Endodermal cell (in vitro differentiated cells): ENCODE measurements at regions not wholly inside any gene's neighbourhood (a gene's known extent, or its start where the extent isn't known, plus 50 kb on each side); places are given as distances from the start of the nearest gene placed in this dataset.

Experiments used
- DNase-seq: peaks from one replicate; pipeline ENCODE4 v3.0.0-alpha.2; 2017
- H3K27ac ChIP-seq: 2 replicates; pipeline ENCODE4 v1.5.1; 2013; ENCODE audit warnings: mild to moderate bottlenecking, low read depth, low read length, moderate library complexity
- H3K27me3 ChIP-seq: 2 replicates; pipeline ENCODE4 v1.6.1; 2013; ENCODE audit warnings: mild to moderate bottlenecking, low read length, moderate library complexity; ENCODE audit not compliant: insufficient read depth, control insufficient read depth, poor library complexity, severe bottlenecking
- H3K36me3 ChIP-seq: 2 replicates; pipeline ENCODE4 v1.7.0; 2013; ENCODE audit warnings: mild to moderate bottlenecking, low read length, moderate library complexity; ENCODE audit not compliant: control insufficient read depth, insufficient read depth
- H3K4me1 ChIP-seq: one replicate; pipeline ENCODE4 v1.7.0; 2013; ENCODE audit warnings: low read length; ENCODE audit not compliant: control insufficient read depth, insufficient read depth
- H3K4me3 ChIP-seq: 2 replicates; pipeline ENCODE4 v1.5.1; 2013; ENCODE audit warnings: mild to moderate bottlenecking, low read length, moderate library complexity
- H3K9ac ChIP-seq: 2 replicates; pipeline ENCODE4 v1.6.1; 2013; ENCODE audit warnings: mild to moderate bottlenecking, low read length, moderate library complexity; ENCODE audit not compliant: poor library complexity, severe bottlenecking; ENCODE audit errors: extremely low read depth
- H3K9me3 ChIP-seq: 2 replicates; pipeline ENCODE4 v1.6.1; 2013; ENCODE audit warnings: mild to moderate bottlenecking, low read length, moderate library complexity; ENCODE audit not compliant: control insufficient read depth
- H3K27ac Mint-ChIP-seq: 2 replicates; pipeline ENCODE4 v1.8.0; 2020; ENCODE audit warnings: mixed read lengths
- H3K27me3 Mint-ChIP-seq: 2 replicates; pipeline ENCODE4 v1.8.0; 2021; ENCODE audit warnings: mild to moderate bottlenecking, mixed read lengths; ENCODE audit not compliant: insufficient read depth
- H3K36me3 Mint-ChIP-seq: 2 replicates; pipeline ENCODE4 v1.8.0; 2020; ENCODE audit warnings: low read depth, mixed read lengths
- H3K4me1 Mint-ChIP-seq: 2 replicates; pipeline ENCODE4 v1.8.0; 2020; ENCODE audit warnings: mixed read lengths
- H3K4me3 Mint-ChIP-seq: 2 replicates; pipeline ENCODE4 v1.8.0; 2020; ENCODE audit warnings: mild to moderate bottlenecking, moderate library complexity, mixed read lengths
- H3K9me3 Mint-ChIP-seq: 2 replicates; pipeline ENCODE4 v1.8.0; 2020; ENCODE audit warnings: mild to moderate bottlenecking, mixed read lengths
- WGBS, 2 experiments: methylation state at CpG; one replicate each; pipeline versions ENCODE4 v1.1.5 to v1.1.7; 2013; ENCODE audit warnings: missing lambda C conversion rate in 2 of 2, mixed read lengths in 1 of 2; ENCODE audit not compliant: insufficient coverage in 1 of 2, insufficient read length in 1 of 2; 5-methylcytosine and 5-hydroxymethylcytosine counted together
- TF ChIP-seq, protein P1 (sequence below): fragments of 200-600 bp; sonication (generic); conservative IDR thresholded peaks from 2 replicates; pipeline ENCODE4 v1.5.0; 2021; ENCODE audit warnings: antibody characterized with exemption, mild to moderate bottlenecking

DNA sequence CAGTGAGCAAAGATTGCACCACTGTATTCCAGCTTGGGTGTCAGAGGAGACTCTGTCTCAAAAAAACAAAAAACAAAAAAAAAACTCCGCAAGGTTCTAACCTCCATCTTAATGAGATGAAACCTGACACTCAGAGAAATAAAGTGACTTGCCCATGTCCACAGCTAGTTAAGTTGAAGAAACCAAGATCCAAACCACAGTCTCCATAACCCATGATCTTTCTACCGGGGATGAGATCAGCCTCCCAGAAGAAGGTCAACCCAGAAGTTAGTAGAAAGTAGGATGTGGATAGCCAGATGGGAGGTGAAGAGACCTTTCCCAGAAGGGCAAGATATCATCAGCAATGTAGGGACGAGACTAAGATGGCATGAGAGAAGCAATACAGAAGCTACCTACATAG, 140.4 kb upstream of the ADRA1B start:
- Mint-ChIP-seq H3K27me3 (peaks cover 28% of the 10 kb centered on the region), H3K36me3 (no peaks in the 10 kb centered on the region), H3K4me1 (peaks cover 2% of the 10 kb centered on the region), H3K9me3 (no peaks in the 10 kb centered on the region), H3K4me3 (no peak overlapping the region), H3K27ac (no peak overlapping the region)
- Histone ChIP-seq H3K27ac (no peak overlapping the region), H3K4me3 (no peak overlapping the region), H3K9me3 (no peaks in the 10 kb centered on the region), H3K27me3 (peaks cover 20% of the 10 kb centered on the region), H3K36me3 (no peaks in the 10 kb centered on the region), H3K4me1 (no peaks in the 10 kb centered on the region), H3K9ac (no peak overlapping the region)
- TF ChIP-seq, protein P1, sequence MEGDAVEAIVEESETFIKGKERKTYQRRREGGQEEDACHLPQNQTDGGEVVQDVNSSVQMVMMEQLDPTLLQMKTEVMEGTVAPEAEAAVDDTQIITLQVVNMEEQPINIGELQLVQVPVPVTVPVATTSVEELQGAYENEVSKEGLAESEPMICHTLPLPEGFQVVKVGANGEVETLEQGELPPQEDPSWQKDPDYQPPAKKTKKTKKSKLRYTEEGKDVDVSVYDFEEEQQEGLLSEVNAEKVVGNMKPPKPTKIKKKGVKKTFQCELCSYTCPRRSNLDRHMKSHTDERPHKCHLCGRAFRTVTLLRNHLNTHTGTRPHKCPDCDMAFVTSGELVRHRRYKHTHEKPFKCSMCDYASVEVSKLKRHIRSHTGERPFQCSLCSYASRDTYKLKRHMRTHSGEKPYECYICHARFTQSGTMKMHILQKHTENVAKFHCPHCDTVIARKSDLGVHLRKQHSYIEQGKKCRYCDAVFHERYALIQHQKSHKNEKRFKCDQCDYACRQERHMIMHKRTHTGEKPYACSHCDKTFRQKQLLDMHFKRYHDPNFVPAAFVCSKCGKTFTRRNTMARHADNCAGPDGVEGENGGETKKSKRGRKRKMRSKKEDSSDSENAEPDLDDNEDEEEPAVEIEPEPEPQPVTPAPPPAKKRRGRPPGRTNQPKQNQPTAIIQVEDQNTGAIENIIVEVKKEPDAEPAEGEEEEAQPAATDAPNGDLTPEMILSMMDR = no peak
- no peak for DNase-seq
- 95% methylated on average over 3 of the region's 3 CpGs; no CpG with 5 or more reads in 1 of the 2 experiments for WGBS, 2 experiments

- no peaks in the 10 kb centered on the region for H3K9me3 Mint-ChIP-seq
- no peak overlapping the region for H3K27ac Mint-ChIP-seq
- no peak overlapping the region for H3K27ac ChIP-seq
- peaks cover 20% of the 10 kb centered on the region for H3K27me3 ChIP-seq
- TF ChIP-seq, protein P1 = no peak
- no peak overlapping the region for H3K9ac ChIP-seq
- no peaks in the 10 kb centered on the region for H3K9me3 ChIP-seq
- no peak overlapping the region for H3K4me3 ChIP-seq
- no peaks in the 10 kb centered on the region for H3K4me1 ChIP-seq
- no peak for DNase-seq
- peaks cover 28% of the 10 kb centered on the region for H3K27me3 Mint-ChIP-seq
- H3K36me3 Mint-ChIP-seq = no peaks in the 10 kb centered on the region
- no peaks in the 10 kb centered on the region for H3K36me3 ChIP-seq
- 91% methylated on average over 9 of the region's 9 CpGs; no CpG with 5 or more reads in 1 of the 2 experiments for WGBS, 2 experiments
- H3K4me3 Mint-ChIP-seq = no peak overlapping the region
- peaks cover 2% of the 10 kb centered on the region for H3K4me1 Mint-ChIP-seq
These were observed 139.1 kb upstream of the ADRA1B start for GRCh38 chr5:159777049-159777660.

DNA sequence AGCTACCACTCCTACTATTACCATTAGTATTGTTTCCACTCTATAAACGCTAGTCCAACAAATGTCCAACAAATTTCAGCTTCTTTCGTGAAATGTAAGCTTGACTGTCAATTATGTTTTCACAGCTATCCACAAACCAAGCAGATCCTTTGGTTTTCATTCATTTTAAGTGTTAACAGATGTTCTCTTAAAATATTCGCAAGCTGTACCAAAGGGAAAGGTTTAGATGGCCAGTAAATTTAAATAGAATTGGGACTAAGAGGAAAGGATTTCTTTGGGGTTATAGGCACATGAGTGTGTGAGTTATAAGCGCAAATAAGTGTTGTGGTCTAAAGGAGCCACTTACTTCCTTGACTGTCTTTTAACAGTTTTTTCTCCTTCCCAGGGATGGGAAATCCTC, 136.8 kb upstream of the ADRA1B start:
- Histone ChIP-seq H3K27ac (no peak overlapping the region), H3K4me3 (no peak overlapping the region), H3K36me3 (no peaks in the 10 kb centered on the region), H3K4me1 (no peaks in the 10 kb centered on the region), H3K9me3 (no peaks in the 10 kb centered on the region), H3K9ac (no peak overlapping the region), H3K27me3 (no peaks in the 10 kb centered on the region)
- Mint-ChIP-seq H3K36me3 (no peaks in the 10 kb centered on the region), H3K27ac (no peak overlapping the region), H3K4me3 (no peak overlapping the region), H3K27me3 (peaks cover 14% of the 10 kb centered on the region), H3K4me1 (peaks cover 5% of the 10 kb centered on the region), H3K9me3 (no peaks in the 10 kb centered on the region)
- TF ChIP-seq, protein P1 = no peak
- 90 to 100% methylated on average over 3 to 4 of the region's 4 CpGs for WGBS, 2 experiments
- no peak for DNase-seq
